ENCODE measurements at regions not wholly inside any gene's neighbourhood (a gene's known extent, or its start where the extent isn't known, plus 50 kb on each side); places are given as distances from the start of the nearest gene placed in this dataset.
"Not testable (repeated sequence)": the region's sequence is repeated elsewhere in the genome, so short reads cannot be mapped to it uniquely, and the experiment has no call there.

GRCh38 chr20:47440857-47441773, 60.6 kb upstream of the NCOA3 start:
- TF ChIP-seq CTCF (IDR thresholded peaks at IDR 0.05; ENCODE audit: borderline replicate concordance, control extremely low read depth, extremely low read depth, insufficient read depth, missing control alignments) = no peak
- in situ Hi-C loops (cut with MboI; ENCODE audit: low sequenced_read_pairs, unreplicated experiment) = no loop called here
- no peak for DNase-seq (ENCODE audit: low spot score)

- in situ Hi-C loops (cut with MboI; ENCODE audit: low sequenced_read_pairs, unreplicated experiment) = no loop called here
- no peak for DNase-seq (ENCODE audit: low spot score)
- no peak for TF ChIP-seq CTCF (IDR thresholded peaks at IDR 0.05; ENCODE audit: borderline replicate concordance, control extremely low read depth, extremely low read depth, insufficient read depth, missing control alignments)
Observed at GRCh38 chr20:47441774-47442150, 59.9 kb upstream of the NCOA3 start.

GRCh38 chr20:47443060-47443459, 58.6 kb upstream of the NCOA3 start:
- DNase-seq (ENCODE audit: low spot score); in situ Hi-C loops (cut with MboI; ENCODE audit: low sequenced_read_pairs, unreplicated experiment): not testable (repeated sequence)

- DNase-seq (ENCODE audit: low spot score) = no peak
- TF ChIP-seq CTCF (IDR thresholded peaks at IDR 0.05; ENCODE audit: borderline replicate concordance, control extremely low read depth, extremely low read depth, insufficient read depth, missing control alignments) = no peak
- in situ Hi-C loops (cut with MboI; ENCODE audit: low sequenced_read_pairs, unreplicated experiment) = no loop called here
Observed at GRCh38 chr20:47444584-47444983, 57.1 kb upstream of the NCOA3 start.

- DNase-seq (ENCODE audit: low spot score) = no peak
- TF ChIP-seq CTCF (IDR thresholded peaks at IDR 0.05; ENCODE audit: borderline replicate concordance, control extremely low read depth, extremely low read depth, insufficient read depth, missing control alignments) = no peak
- in situ Hi-C loops (cut with MboI; ENCODE audit: low sequenced_read_pairs, unreplicated experiment) = no loop called here
Observed at GRCh38 chr20:47445291-47445690, 56.4 kb upstream of the NCOA3 start.

- in situ Hi-C loops (cut with MboI; ENCODE audit: low sequenced_read_pairs, unreplicated experiment) = not testable (repeated sequence)
Observed at GRCh38 chr20:47447350-47448296, 54.1 kb upstream of the NCOA3 start.

GRCh38 chr20:47448429-47448828, 53.3 kb upstream of the NCOA3 start:
- DNase-seq (ENCODE audit: low spot score) = no peak
- no peak for TF ChIP-seq CTCF (IDR thresholded peaks at IDR 0.05; ENCODE audit: borderline replicate concordance, control extremely low read depth, extremely low read depth, insufficient read depth, missing control alignments)
- in situ Hi-C loops (cut with MboI; ENCODE audit: low sequenced_read_pairs, unreplicated experiment) = no loop called here

More at GRCh38 chr20:47447350-47448296, 54.1 kb upstream of the NCOA3 start:
- not testable (repeated sequence) for DNase-seq (ENCODE audit: low spot score)
